MCF 10A (cell line): ENCODE measurements at regions not wholly inside any gene's neighbourhood (a gene's known extent, or its start where the extent isn't known, plus 50 kb on each side); places are given as distances from the start of the nearest gene placed in this dataset.
A peak's percentile ranks its signal among the peaks of the same experiment; 100 is the strongest.

Experiments used
- BruUV-seq: library from RNA; stranded (reverse); fragments of 400-500 nt; replicated peaks from 2 replicates; lab custom pipeline; 2021; lab: Mats Ljungman, UMichigan
- CTCF ChIA-PET: fragments of 300-600 bp; sonication (Branson Sonifier 250); formaldehyde crosslinking; extraction: SDS; loops from one replicate; lab custom pipeline; 2021; ENCODE audit warnings: antibody characterized with exemption, inconsistent platforms; lab: Yijun Ruan, JAX
- POLR2A ChIA-PET: fragments of 300-600, 350-650 bp; sonication (Branson Sonifier 250); formaldehyde crosslinking; extraction: SDS; loops from one replicate; lab custom pipeline; 2020; ENCODE audit warnings: antibody characterized with exemption, inconsistent platforms; lab: Yijun Ruan, JAX
- DNase-seq: peaks from one replicate; pipeline ENCODE4 v3.0.0-alpha.2; 2018; ENCODE audit not compliant: unreplicated experiment
- H3K27ac Mint-ChIP-seq: one replicate; pipeline ENCODE4 v1.8.0; 2022; ENCODE audit warnings: mild to moderate bottlenecking, low read depth, mixed read lengths; ENCODE audit not compliant: unreplicated experiment
- H3K27me3 Mint-ChIP-seq: one replicate; pipeline ENCODE4 v1.8.0; 2022; ENCODE audit warnings: mixed read lengths; ENCODE audit not compliant: insufficient read depth, unreplicated experiment
- H3K36me3 Mint-ChIP-seq: one replicate; pipeline ENCODE4 v1.8.0; 2022; ENCODE audit warnings: mild to moderate bottlenecking, moderate library complexity, mixed read lengths; ENCODE audit not compliant: insufficient read depth, unreplicated experiment
- H3K4me1 Mint-ChIP-seq: one replicate; pipeline ENCODE4 v1.8.0; 2022; ENCODE audit warnings: mixed read lengths; ENCODE audit not compliant: insufficient read depth, unreplicated experiment
- H3K4me3 Mint-ChIP-seq: one replicate; pipeline ENCODE4 v1.8.0; 2022; ENCODE audit warnings: mild to moderate bottlenecking, moderate library complexity, mixed read lengths; ENCODE audit not compliant: unreplicated experiment
- H3K9me3 Mint-ChIP-seq: one replicate; pipeline ENCODE4 v1.8.0; 2022; ENCODE audit warnings: mixed read lengths; ENCODE audit not compliant: unreplicated experiment
- intact Hi-C: fragments of 100-400 bp; cut with micrococcal nuclease; formaldehyde crosslinking; loops from 2 replicates; pipeline ENCODE4 v1.14.1; 2022
- TF ChIP-seq, protein P1 (sequence below): fragments of 200-600 bp; IDR thresholded peaks from one replicate; pipeline ENCODE4 v1.8.0; 2022; ENCODE audit warnings: antibody characterized with exemption, mild to moderate bottlenecking; ENCODE audit not compliant: unreplicated experiment

DNA sequence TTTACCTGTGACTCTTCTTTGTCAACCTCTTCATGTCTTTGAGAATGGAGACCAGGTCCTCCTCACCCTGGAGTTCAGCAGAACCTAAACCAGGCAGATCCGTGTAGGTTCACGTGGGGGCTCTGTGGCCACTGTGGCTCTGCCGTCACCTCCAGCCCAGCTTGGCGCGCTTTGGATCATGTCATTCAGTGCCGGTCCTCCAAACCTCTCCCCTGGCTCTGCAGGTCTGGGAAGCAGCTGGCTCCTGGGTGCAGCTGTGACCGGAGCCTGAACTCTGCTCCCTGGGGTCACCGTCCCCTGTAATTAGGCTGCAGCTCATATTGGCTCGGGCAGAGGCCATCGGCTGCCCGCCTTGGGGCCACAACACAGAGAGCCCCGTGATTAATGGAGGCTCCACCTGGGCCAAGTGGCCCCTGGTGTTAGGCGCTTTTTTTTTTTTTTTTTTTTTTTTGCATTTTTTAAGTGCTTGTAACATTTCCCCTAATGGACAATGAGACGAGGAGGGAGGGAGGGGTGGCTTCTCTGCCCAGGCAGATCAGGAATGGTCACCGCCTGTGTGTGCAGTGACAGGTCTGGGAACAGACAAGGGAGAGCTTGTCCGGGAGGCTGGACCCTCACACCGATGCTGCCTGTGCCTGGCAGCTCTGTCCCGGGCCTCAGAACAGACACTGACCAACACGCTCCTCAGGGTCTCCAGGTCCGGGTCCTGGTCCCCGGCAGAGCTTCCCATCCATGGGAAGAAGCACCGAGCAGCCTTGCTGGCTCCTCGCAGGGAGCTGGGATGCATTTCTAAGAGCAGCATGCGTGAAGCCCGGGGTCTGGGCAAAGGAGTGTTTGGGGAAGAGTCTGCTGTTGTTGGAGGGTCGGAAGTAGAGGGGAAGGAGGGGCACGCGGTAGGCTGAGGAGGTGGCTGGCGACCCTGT, 247.9 kb downstream of the SEC14L1 start:
- no peaks in the 10 kb centered on the region for H3K9me3 Mint-ChIP-seq
- H3K4me1 Mint-ChIP-seq, result peaks cover 27% of the 10 kb centered on the region
- intact Hi-C loops, result no loop called here
- H3K36me3 Mint-ChIP-seq, result peaks cover 46% of the 10 kb centered on the region
- H3K4me3 Mint-ChIP-seq, result no peak overlapping the region
- POLR2A ChIA-PET, result interaction anchor here (0.7 kb wide), 1 partner anchor 11 kb away, joined by 3 read pairs; no protein-coding TSS in a partner anchor
- H3K27me3 Mint-ChIP-seq, result no peaks in the 10 kb centered on the region
- BruUV-seq, result no TSS peak
- no peak for DNase-seq
- TF ChIP-seq, protein P1, sequence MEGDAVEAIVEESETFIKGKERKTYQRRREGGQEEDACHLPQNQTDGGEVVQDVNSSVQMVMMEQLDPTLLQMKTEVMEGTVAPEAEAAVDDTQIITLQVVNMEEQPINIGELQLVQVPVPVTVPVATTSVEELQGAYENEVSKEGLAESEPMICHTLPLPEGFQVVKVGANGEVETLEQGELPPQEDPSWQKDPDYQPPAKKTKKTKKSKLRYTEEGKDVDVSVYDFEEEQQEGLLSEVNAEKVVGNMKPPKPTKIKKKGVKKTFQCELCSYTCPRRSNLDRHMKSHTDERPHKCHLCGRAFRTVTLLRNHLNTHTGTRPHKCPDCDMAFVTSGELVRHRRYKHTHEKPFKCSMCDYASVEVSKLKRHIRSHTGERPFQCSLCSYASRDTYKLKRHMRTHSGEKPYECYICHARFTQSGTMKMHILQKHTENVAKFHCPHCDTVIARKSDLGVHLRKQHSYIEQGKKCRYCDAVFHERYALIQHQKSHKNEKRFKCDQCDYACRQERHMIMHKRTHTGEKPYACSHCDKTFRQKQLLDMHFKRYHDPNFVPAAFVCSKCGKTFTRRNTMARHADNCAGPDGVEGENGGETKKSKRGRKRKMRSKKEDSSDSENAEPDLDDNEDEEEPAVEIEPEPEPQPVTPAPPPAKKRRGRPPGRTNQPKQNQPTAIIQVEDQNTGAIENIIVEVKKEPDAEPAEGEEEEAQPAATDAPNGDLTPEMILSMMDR, result no peak
- CTCF ChIA-PET, result interaction anchor here (0.6 to 1.0 kb wide), 2 partner anchors 12 to 18 kb away, joined by 3 to 4 read pairs; no protein-coding TSS in a partner anchor
- no peak overlapping the region for H3K27ac Mint-ChIP-seq

DNA sequence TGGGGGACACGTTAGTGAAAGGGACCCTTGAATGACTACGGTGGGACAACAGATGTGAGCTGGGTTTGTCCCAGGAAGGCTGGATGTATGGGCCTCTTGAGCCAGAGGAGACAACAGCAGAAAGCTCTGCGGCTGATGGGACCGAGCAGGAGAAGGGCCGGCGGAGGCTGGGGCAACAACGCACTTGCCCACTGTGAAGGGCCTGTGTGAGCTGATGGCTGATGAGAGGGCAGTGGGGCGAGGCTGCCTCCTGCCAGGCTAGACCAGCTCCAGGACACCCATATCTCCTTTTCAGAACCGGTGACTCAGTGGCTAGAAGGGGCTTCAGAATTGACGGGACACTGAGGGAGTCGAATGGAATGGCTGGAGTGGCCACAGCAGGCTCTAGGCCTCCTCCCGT, 250.1 kb downstream of the SEC14L1 start:
- Mint-ChIP-seq H3K27ac (no peak overlapping the region), H3K4me1 (peaks cover 27% of the 10 kb centered on the region), H3K36me3 (peaks cover 38% of the 10 kb centered on the region), H3K27me3 (no peaks in the 10 kb centered on the region), H3K9me3 (no peaks in the 10 kb centered on the region), H3K4me3 (no peak overlapping the region)
- DNase-seq, result no peak
- POLR2A ChIA-PET, result no interaction called here
- TF ChIP-seq, protein P1, result no peak
- BruUV-seq, result no TSS peak
- intact Hi-C loops, result no loop called here
- CTCF ChIA-PET, result interaction anchor here (0.6 to 1.3 kb wide), 3 partner anchors 104 to 314 kb away, joined by 3 to 4 read pairs (median 3); no protein-coding TSS in a partner anchor

DNA sequence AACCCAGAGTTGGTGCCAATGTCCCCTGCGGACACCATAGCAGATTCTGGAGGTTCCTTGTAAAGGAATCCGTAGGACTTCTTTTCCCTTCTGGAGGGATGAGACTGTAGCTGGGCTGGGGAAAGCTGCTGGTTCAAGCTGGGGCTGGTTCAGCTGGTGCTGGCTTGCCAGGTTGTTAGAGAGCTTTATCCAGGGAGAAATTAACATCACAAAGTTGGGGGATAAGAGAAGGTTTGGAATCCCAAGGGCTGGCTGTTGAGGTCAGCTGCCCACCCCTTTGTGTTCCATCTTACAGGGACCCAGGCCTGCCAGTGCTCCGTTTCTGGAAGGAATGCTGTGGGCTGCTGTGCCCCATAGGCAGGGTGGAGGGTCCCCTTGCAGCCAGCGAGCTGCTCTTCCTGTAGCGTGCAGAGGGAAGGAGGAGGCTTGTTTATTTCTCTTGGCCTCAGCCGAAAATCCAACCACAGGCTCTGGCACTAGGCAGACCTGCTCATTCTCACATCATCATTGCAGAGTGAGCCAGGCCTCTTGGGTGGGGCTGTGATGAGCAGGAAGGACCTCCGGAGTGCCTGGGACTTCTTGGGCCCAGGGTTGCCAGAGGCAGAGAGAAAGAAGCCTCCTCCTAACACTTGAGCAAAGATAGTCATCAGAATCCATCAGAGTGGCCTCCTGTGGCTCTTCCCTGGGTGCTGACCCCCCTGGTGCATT, 251.1 kb downstream of the SEC14L1 start:
- no peaks in the 10 kb centered on the region for H3K9me3 Mint-ChIP-seq
- intact Hi-C loops, result no loop called here
- CTCF ChIA-PET, result interaction anchor here (0.5 to 1.3 kb wide), 6 partner anchors 44 to 315 kb away, joined by 3 to 4 read pairs (median 3); no protein-coding TSS in a partner anchor
- DNase-seq, result peak; percentile 74
- TF ChIP-seq, protein P1, result no peak
- no TSS peak for BruUV-seq
- no peak overlapping the region for H3K4me3 Mint-ChIP-seq
- no peaks in the 10 kb centered on the region for H3K27me3 Mint-ChIP-seq
- H3K4me1 Mint-ChIP-seq, result peaks cover 27% of the 10 kb centered on the region
- peaks cover 34% of the 10 kb centered on the region for H3K36me3 Mint-ChIP-seq
- POLR2A ChIA-PET, result interaction anchor here (0.9 kb wide), 1 partner anchor 62 kb away, joined by 4 read pairs; no protein-coding TSS in a partner anchor
- peak overlapping the region; percentile 67 for H3K27ac Mint-ChIP-seq
